ENCODE measurements at regions not wholly inside any gene's neighbourhood (a gene's known extent, or its start where the extent isn't known, plus 50 kb on each side); places are given as distances from the start of the nearest gene placed in this dataset.
"Not testable (repeated sequence)": the region's sequence is repeated elsewhere in the genome, so short reads cannot be mapped to it uniquely, and the experiment has no call there.

GRCh38 chr6:27642744-27643456 lies 170.0 kb upstream of the ZNF184 start:
- Histone ChIP-seq H3K27me3 (no peaks in the 10 kb centered on the region), H3K27ac (no peak overlapping the region), H3K4me3 (no peak overlapping the region), H3K36me3 (no peaks in the 10 kb centered on the region), H3K9me3 (ENCODE audit: low read depth) (no peaks in the 10 kb centered on the region), H3K4me1 (ENCODE audit: low read depth) (no peaks in the 10 kb centered on the region)
- no peak for DNase-seq (ENCODE audit: low read depth in 1 of 2, low spot score in 1 of 2)
- TF ChIP-seq, protein P1, sequence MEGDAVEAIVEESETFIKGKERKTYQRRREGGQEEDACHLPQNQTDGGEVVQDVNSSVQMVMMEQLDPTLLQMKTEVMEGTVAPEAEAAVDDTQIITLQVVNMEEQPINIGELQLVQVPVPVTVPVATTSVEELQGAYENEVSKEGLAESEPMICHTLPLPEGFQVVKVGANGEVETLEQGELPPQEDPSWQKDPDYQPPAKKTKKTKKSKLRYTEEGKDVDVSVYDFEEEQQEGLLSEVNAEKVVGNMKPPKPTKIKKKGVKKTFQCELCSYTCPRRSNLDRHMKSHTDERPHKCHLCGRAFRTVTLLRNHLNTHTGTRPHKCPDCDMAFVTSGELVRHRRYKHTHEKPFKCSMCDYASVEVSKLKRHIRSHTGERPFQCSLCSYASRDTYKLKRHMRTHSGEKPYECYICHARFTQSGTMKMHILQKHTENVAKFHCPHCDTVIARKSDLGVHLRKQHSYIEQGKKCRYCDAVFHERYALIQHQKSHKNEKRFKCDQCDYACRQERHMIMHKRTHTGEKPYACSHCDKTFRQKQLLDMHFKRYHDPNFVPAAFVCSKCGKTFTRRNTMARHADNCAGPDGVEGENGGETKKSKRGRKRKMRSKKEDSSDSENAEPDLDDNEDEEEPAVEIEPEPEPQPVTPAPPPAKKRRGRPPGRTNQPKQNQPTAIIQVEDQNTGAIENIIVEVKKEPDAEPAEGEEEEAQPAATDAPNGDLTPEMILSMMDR (IDR thresholded peaks at IDR 0.05; ENCODE audit: low read depth, low read length): no peak

- not testable (repeated sequence) for H3K27me3 ChIP-seq; H3K9me3 ChIP-seq (ENCODE audit: low read depth); H3K27ac ChIP-seq; H3K4me1 ChIP-seq (ENCODE audit: low read depth); H3K36me3 ChIP-seq; H3K4me3 ChIP-seq; DNase-seq (ENCODE audit: low read depth in 1 of 2, low spot score in 1 of 2)
These were observed 163.0 kb upstream of the ZNF184 start for GRCh38 chr6:27635886-27636285.

- H3K4me1 ChIP-seq (ENCODE audit: low read depth); H3K36me3 ChIP-seq; H3K4me3 ChIP-seq; H3K27ac ChIP-seq; H3K27me3 ChIP-seq; H3K9me3 ChIP-seq (ENCODE audit: low read depth): not testable (repeated sequence)
- peak in 1 of 2 donors; percentile 16 for DNase-seq (ENCODE audit: low read depth in 1 of 2, low spot score in 1 of 2)
These were observed 160.3 kb upstream of the ZNF184 start for GRCh38 chr6:27633221-27633688.

DNA sequence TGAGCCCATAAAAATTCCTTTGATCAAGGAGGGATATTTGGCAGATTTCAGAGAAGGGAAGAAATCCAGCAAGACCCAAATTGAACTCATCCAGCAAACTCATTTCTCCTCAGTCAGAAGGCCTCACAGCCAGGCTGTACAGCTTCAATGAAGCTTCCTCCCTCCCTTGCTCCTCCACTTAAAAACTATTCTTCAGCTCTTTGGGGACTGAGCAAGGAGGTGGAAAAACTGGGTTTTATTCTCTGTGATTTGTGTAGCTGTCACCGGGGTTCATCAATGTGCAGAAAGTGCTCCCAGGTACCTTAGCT lies 158.7 kb upstream of the ZNF184 start:
- Histone ChIP-seq H3K36me3 (no peaks in the 10 kb centered on the region), H3K4me3 (peak overlapping the region; percentile 54), H3K4me1 (ENCODE audit: low read depth) (peaks cover 3% of the 10 kb centered on the region), H3K9me3 (ENCODE audit: low read depth) (no peaks in the 10 kb centered on the region), H3K27me3 (no peaks in the 10 kb centered on the region), H3K27ac (no peak overlapping the region)
- TF ChIP-seq, protein P1 (IDR thresholded peaks at IDR 0.05; ENCODE audit: low read depth, low read length): no peak
- no peak for DNase-seq (ENCODE audit: low read depth in 1 of 2, low spot score in 1 of 2)

DNA sequence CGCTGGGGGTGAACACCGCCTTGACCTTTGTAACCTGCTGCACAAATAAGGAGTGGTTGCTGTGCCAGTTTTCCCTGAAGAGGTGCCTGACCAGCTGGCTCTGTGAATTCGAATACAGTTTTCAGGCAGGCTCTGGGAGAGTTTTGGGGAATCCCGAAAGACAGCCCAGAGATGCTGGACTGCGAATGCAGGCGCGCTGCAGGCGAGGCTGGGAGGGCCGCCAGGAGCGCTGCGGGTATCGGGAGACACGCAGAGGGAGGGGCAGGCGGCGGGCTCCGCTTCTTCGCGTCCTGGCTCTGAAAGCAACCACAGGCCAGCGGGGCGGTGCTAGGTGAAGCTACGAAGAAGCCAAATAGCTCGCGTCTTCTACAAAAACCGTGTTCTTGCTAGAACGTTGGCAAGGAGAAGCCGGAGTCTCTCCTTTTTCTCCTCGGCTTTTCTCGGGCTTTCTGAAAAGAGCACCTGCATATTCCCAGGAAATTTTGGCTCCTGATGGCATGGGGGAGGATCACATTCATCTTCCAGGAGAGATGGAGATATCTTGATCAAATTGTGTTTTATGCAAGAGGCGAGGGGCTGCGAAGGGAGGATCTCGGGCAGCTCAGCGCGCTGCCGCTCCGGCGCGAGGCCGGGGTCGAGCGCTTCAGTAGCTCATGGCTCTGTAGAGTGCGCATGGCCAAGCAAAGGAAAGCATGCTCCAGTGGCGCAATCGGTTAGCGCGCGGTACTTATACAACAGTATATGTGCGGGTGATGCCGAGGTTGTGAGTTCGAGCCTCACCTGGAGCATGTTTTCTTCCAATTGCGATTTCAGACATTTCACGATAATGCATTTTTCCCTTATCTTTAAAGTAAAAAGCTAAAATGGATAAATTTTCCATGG lies 158.1 kb upstream of the ZNF184 start:
- Histone ChIP-seq H3K36me3 (no peaks in the 10 kb centered on the region), H3K27ac (no peak overlapping the region), H3K4me1 (ENCODE audit: low read depth) (peaks cover 1% of the 10 kb centered on the region), H3K4me3 (peak overlapping the region; percentile 54), H3K9me3 (ENCODE audit: low read depth) (no peaks in the 10 kb centered on the region), H3K27me3 (no peaks in the 10 kb centered on the region)
- TF ChIP-seq, protein P1 (IDR thresholded peaks at IDR 0.05; ENCODE audit: low read depth, low read length): no peak
- peak; percentile 68 to 78 for DNase-seq (ENCODE audit: low read depth in 1 of 2, low spot score in 1 of 2)

- no peak overlapping the region for H3K4me3 ChIP-seq
- TF ChIP-seq, protein P1 (IDR thresholded peaks at IDR 0.05; ENCODE audit: low read depth, low read length): no peak
These were observed 151.9 kb upstream of the ZNF184 start for GRCh38 chr6:27624694-27625262.

More at GRCh38 chr6:27624694-27625262, 151.9 kb upstream of the ZNF184 start:
- DNase-seq (ENCODE audit: low read depth in 1 of 2, low spot score in 1 of 2): no peak
- Histone ChIP-seq H3K36me3 (no peaks in the 10 kb centered on the region), H3K27ac (no peak overlapping the region), H3K27me3 (no peaks in the 10 kb centered on the region), H3K9me3 (ENCODE audit: low read depth) (no peaks in the 10 kb centered on the region), H3K4me1 (ENCODE audit: low read depth) (no peaks in the 10 kb centered on the region)
